Trophoblast cell (in vitro differentiated cells and primary cell): ENCODE measurements at regions not wholly inside any gene's neighbourhood (a gene's known extent, or its start where the extent isn't known, plus 50 kb on each side); places are given as distances from the start of the nearest gene placed in this dataset.

ENCODE experiments used
- DNase-seq, 2 donors: peaks; one replicate each; pipeline ENCODE4 v3.0.0-alpha.2; 2016
- H2AFZ ChIP-seq: 2 replicates; pipeline ENCODE4 v1.6.1; 2013; ENCODE audit warnings: low read length, moderate library complexity, mild to moderate bottlenecking; ENCODE audit not compliant: insufficient read depth, poor library complexity
- H2AK5ac ChIP-seq: 2 replicates; pipeline ENCODE4 v1.6.1; 2013; ENCODE audit warnings: mild to moderate bottlenecking, low read length
- H2BK120ac ChIP-seq: 2 replicates; pipeline ENCODE4 v1.6.1; 2013; ENCODE audit warnings: low read length, mild to moderate bottlenecking, moderate library complexity; ENCODE audit not compliant: insufficient read depth, poor library complexity
- H2BK12ac ChIP-seq: 2 replicates; pipeline ENCODE4 v1.6.1; 2013; ENCODE audit warnings: mild to moderate bottlenecking, low read length, moderate library complexity
- H2BK5ac ChIP-seq: 2 replicates; pipeline ENCODE4 v1.6.1; 2013; ENCODE audit warnings: low read length, low read depth, moderate library complexity, mild to moderate bottlenecking; ENCODE audit not compliant: poor library complexity
- H3K14ac ChIP-seq: 2 replicates; pipeline ENCODE4 v1.6.1; 2013; ENCODE audit warnings: mild to moderate bottlenecking, low read length
- H3K18ac ChIP-seq: 2 replicates; pipeline ENCODE4 v1.6.1; 2013; ENCODE audit warnings: mild to moderate bottlenecking, low read length
- H3K23ac ChIP-seq: 2 replicates; pipeline ENCODE4 v1.6.1; 2013; ENCODE audit warnings: low read length
- H3K27ac ChIP-seq: 2 replicates; pipeline ENCODE4 v1.5.1; 2013; ENCODE audit warnings: low read depth, mild to moderate bottlenecking, inconsistent platforms, low read length, moderate library complexity
- H3K27me3 ChIP-seq: 2 replicates; pipeline ENCODE4 v1.6.1; 2013; ENCODE audit warnings: inconsistent platforms, mild to moderate bottlenecking, low read length, moderate library complexity; ENCODE audit not compliant: insufficient read depth
- H3K36me3 ChIP-seq, 2 experiments: 1 replicate in 1 of 2; 2 replicates in 1 of 2; pipeline ENCODE4 v1.6.1; 2013; ENCODE audit warnings: low read length in 2 of 2, mild to moderate bottlenecking in 2 of 2, moderate library complexity in 1 of 2; ENCODE audit not compliant: insufficient read depth in 2 of 2, control insufficient read depth in 1 of 2
- H3K4ac ChIP-seq: 2 replicates; pipeline ENCODE4 v1.6.1; 2013; ENCODE audit warnings: low read depth, mild to moderate bottlenecking, low read length, moderate library complexity
- H3K4me1 ChIP-seq, 2 experiments: 1 replicate in 1 of 2; 2 replicates in 1 of 2; pipeline ENCODE4 v1.6.1; 2013; ENCODE audit warnings: low read length in 2 of 2, mild to moderate bottlenecking in 2 of 2, moderate library complexity in 1 of 2; ENCODE audit not compliant: insufficient read depth in 2 of 2, control insufficient read depth in 1 of 2
- H3K4me2 ChIP-seq: 2 replicates; pipeline ENCODE4 v1.6.1; 2013; ENCODE audit warnings: inconsistent platforms, mild to moderate bottlenecking, low read length, moderate library complexity
- H3K4me3 ChIP-seq: 2 replicates; pipeline ENCODE4 v1.5.1; 2013; ENCODE audit warnings: mild to moderate bottlenecking, low read depth, low read length, inconsistent platforms
- H3K79me1 ChIP-seq: one replicate; pipeline ENCODE4 v1.6.1; 2013; ENCODE audit warnings: low read length
- H3K79me2 ChIP-seq: 2 replicates; pipeline ENCODE4 v1.6.1; 2013; ENCODE audit warnings: low read length, mild to moderate bottlenecking; ENCODE audit not compliant: control insufficient read depth, insufficient read depth, poor library complexity
- H3K9ac ChIP-seq: 2 replicates; pipeline ENCODE4 v1.6.1; 2013; ENCODE audit warnings: mild to moderate bottlenecking, low read length
- H3K9me3 ChIP-seq: 2 replicates; pipeline ENCODE4 v1.6.1; 2013; ENCODE audit warnings: low read depth, mild to moderate bottlenecking, control low read depth, inconsistent platforms, low read length; ENCODE audit not compliant: insufficient read depth
- H4K12ac ChIP-seq: 2 replicates; pipeline ENCODE4 v1.6.1; 2013; ENCODE audit warnings: low read depth, mild to moderate bottlenecking, low read length, moderate library complexity
- H4K8ac ChIP-seq: 2 replicates; pipeline ENCODE4 v1.6.1; 2013; ENCODE audit warnings: low read depth, mild to moderate bottlenecking, low read length, moderate library complexity
- H4K91ac ChIP-seq: one replicate; pipeline ENCODE4 v1.6.1; 2013; ENCODE audit warnings: low read depth, mild to moderate bottlenecking, low read length, moderate library complexity
- WGBS: extraction: QIAGEN DNeasy Blood & Tissue Kit; methylation state at CpG from one replicate; pipeline ENCODE4 v1.1.7; 2013; ENCODE audit warnings: missing lambda C conversion rate; ENCODE audit not compliant: insufficient read length, insufficient coverage; ENCODE audit errors: extremely low coverage; 5-methylcytosine and 5-hydroxymethylcytosine counted together

DNA sequence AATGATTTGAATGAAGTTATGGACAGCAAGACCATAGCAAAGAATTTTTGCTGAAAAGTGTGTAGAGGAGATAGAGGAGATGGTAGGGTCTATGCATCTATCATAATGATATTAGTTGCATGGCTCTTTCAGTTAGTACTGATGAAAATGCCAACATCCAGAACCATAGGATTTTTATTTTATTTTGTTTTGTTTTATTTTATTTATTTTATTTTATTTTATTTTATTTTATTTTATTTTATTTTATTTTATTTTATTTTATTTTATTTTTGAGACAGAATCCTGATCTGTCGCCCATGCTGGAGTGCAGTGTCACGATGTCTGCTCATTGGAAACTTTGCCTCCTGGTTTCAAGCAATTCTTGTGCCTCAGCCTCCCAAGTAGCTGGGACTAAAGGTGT is 1021.1 kb upstream of the ZEB2 start:
- Histone ChIP-seq H3K9ac (no peak overlapping the region), H3K79me2 (no peaks in the 10 kb centered on the region), H3K14ac (no peak overlapping the region), H2AFZ (no peak overlapping the region), H4K8ac (no peak overlapping the region), H4K12ac (no peak overlapping the region), H3K18ac (no peak overlapping the region), H3K4me2 (no peak overlapping the region), H3K4ac (no peak overlapping the region), H3K36me3 (no peaks in the 10 kb centered on the region), H2AK5ac (no peak overlapping the region), H2BK5ac (no peak overlapping the region), H3K4me3 (no peak overlapping the region), H4K91ac (no peak overlapping the region), H3K23ac (no peak overlapping the region), H3K4me1 (no peaks in the 10 kb centered on the region), H3K79me1 (no peaks in the 10 kb centered on the region), H2BK120ac (no peak overlapping the region), H3K27me3 (no peaks in the 10 kb centered on the region), H3K9me3 (no peaks in the 10 kb centered on the region), H3K27ac (no peak overlapping the region), H2BK12ac (no peak overlapping the region)
- no peak for DNase-seq
- WGBS: no CpG with 5 or more reads among the region's 2 CpGs

DNA sequence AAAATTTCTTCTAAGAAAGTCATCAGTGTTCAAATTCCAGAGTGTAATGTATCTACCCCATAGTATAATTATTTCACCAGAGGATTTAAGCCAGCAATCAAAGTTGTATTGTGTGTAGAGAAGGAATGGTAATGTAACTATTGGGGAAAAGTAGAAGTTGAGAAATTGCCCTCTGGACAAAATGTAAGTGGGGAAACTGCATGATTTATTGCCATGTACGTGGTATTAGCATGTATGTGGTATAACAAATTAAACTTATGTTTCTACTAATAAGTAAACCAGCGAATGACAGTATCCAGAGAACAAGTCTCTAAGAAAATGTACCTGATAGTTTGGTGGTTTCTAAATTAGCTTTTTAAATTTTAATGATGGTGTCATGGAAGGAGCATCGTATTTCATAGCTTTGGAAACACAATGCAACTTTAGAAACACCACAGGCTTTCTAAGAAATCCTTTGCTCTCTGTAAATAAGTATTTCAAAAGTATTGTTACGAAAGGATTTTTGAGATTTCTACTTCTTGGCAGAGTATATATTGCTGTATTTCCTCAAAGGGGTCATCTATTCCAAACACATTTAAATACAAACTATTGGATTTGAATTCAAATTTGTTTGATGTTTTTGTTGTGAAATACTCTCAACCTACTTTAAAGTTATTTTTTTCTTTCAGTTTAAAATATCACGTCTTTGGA is 1018.9 kb upstream of the ZEB2 start:
- no peak overlapping the region for H2AK5ac ChIP-seq
- no peak overlapping the region for H3K23ac ChIP-seq
- H3K4me2 ChIP-seq: no peak overlapping the region
- no peaks in the 10 kb centered on the region for H3K36me3 ChIP-seq
- H3K9me3 ChIP-seq: no peaks in the 10 kb centered on the region
- DNase-seq: no peak
- H3K27ac ChIP-seq: no peak overlapping the region
- no peak overlapping the region for H4K8ac ChIP-seq
- H3K14ac ChIP-seq: no peak overlapping the region
- no peaks in the 10 kb centered on the region for H3K79me1 ChIP-seq
- H3K4me1 ChIP-seq: no peaks in the 10 kb centered on the region
- no peaks in the 10 kb centered on the region for H3K27me3 ChIP-seq
- H4K91ac ChIP-seq: no peak overlapping the region
- no peak overlapping the region for H3K9ac ChIP-seq
- H3K79me2 ChIP-seq: no peaks in the 10 kb centered on the region
- H2BK120ac ChIP-seq: no peak overlapping the region
- H2BK12ac ChIP-seq: no peak overlapping the region
- WGBS: no CpG with 5 or more reads among the region's 5 CpGs
- H4K12ac ChIP-seq: no peak overlapping the region
- H3K4ac ChIP-seq: no peak overlapping the region
- H2BK5ac ChIP-seq: no peak overlapping the region
- H2AFZ ChIP-seq: no peak overlapping the region
- H3K18ac ChIP-seq: no peak overlapping the region
- no peak overlapping the region for H3K4me3 ChIP-seq

DNA sequence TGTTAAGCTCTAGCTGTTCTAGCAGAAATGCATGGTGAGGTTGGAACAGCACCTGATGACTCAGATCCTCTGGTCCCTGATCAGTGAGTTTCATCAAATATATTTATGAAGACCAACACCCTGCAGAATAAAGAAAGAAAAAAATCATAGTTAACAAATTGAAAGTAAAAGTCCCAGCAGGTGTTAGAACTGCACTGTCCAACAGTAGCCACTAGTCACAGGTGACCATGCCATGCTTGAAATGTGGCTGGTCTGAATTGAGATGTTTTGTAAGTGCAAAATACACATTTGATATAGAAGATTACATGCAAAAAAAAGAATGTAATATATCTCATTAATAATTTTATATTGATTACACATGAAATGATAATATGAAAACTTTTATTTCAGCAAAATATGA is 1010.7 kb upstream of the ZEB2 start:
- no peak overlapping the region for H2BK12ac ChIP-seq
- H3K79me2 ChIP-seq: no peaks in the 10 kb centered on the region
- no peak overlapping the region for H4K91ac ChIP-seq
- no peaks in the 10 kb centered on the region for H3K4me1 ChIP-seq
- no peak overlapping the region for H3K23ac ChIP-seq
- H3K79me1 ChIP-seq: no peaks in the 10 kb centered on the region
- H3K9me3 ChIP-seq: no peaks in the 10 kb centered on the region
- H2AFZ ChIP-seq: no peak overlapping the region
- H4K8ac ChIP-seq: no peak overlapping the region
- no peak overlapping the region for H3K4ac ChIP-seq
- no peak overlapping the region for H3K9ac ChIP-seq
- H3K4me3 ChIP-seq: no peak overlapping the region
- no peak overlapping the region for H2BK5ac ChIP-seq
- no peak for DNase-seq
- no peak overlapping the region for H2BK120ac ChIP-seq
- no peak overlapping the region for H2AK5ac ChIP-seq
- no peak overlapping the region for H3K18ac ChIP-seq
- no peaks in the 10 kb centered on the region for H3K36me3 ChIP-seq
- H3K4me2 ChIP-seq: no peak overlapping the region
- no peak overlapping the region for H4K12ac ChIP-seq
- H3K14ac ChIP-seq: no peak overlapping the region
- no peaks in the 10 kb centered on the region for H3K27me3 ChIP-seq
- H3K27ac ChIP-seq: no peak overlapping the region

DNA sequence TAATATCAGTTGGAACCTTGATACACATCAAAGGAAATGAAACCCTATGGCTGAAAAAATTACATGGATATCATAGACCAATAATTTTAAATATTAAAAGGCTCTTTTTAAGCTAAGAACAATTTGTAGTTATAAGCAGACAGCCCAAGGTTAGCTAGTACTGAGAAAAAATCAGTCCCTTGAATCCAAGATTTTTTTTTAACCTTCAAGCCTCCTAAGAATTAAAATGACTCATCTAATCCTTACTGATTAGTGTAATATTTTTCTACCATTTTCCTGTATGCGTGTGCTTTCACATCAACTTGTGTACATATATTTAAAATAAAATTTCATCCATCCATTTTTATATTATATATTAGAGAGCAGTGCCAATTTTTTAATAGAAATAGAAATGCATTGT is 1004.9 kb upstream of the ZEB2 start:
- WGBS: no CpG with 5 or more reads among the region's 1 CpG

More for the DNA sequence above, 1004.9 kb upstream of the ZEB2 start:
- Histone ChIP-seq H3K4me1 (no peaks in the 10 kb centered on the region), H3K4me2 (no peak overlapping the region), H3K14ac (no peak overlapping the region), H3K9me3 (no peaks in the 10 kb centered on the region), H3K4me3 (no peak overlapping the region), H2AK5ac (no peak overlapping the region), H3K36me3 (no peaks in the 10 kb centered on the region), H3K79me1 (no peaks in the 10 kb centered on the region), H3K18ac (no peak overlapping the region), H3K9ac (no peak overlapping the region), H4K8ac (no peak overlapping the region), H3K23ac (no peak overlapping the region), H2BK120ac (no peak overlapping the region), H2AFZ (no peak overlapping the region), H4K12ac (no peak overlapping the region), H3K79me2 (no peaks in the 10 kb centered on the region), H4K91ac (no peak overlapping the region), H3K27me3 (no peaks in the 10 kb centered on the region), H2BK5ac (no peak overlapping the region), H3K4ac (no peak overlapping the region), H2BK12ac (no peak overlapping the region), H3K27ac (no peak overlapping the region)
- no peak for DNase-seq
